GM21576 (cell line): ENCODE measurements at regions not wholly inside any gene's neighbourhood (a gene's known extent, or its start where the extent isn't known, plus 50 kb on each side); places are given as distances from the start of the nearest gene placed in this dataset.
"Not testable (repeated sequence)": the region's sequence is repeated elsewhere in the genome, so short reads cannot be mapped to it uniquely, and the experiment has no call there.

Source experiments
- ATAC-seq: cut with Tn5 transposase; IDR thresholded peaks from one replicate; pipeline ENCODE4 v1.9.1; 2021; ENCODE audit warnings: mild to moderate bottlenecking, moderate library complexity; ENCODE audit not compliant: unreplicated experiment

- no peak for ATAC-seq
These were observed 81.7 kb downstream of the IER5 start for GRCh38 chr1:181170194-181170593.

GRCh38 chr1:181172082-181172481 is 83.6 kb downstream of the IER5 start:
- no peak for ATAC-seq

- ATAC-seq: no peak
These were observed 85.4 kb downstream of the IER5 start for GRCh38 chr1:181173761-181174447.

- no peak for ATAC-seq
These were observed 86.4 kb downstream of the IER5 start for GRCh38 chr1:181174861-181175260.

- no peak for ATAC-seq
These were observed 86.9 kb downstream of the IER5 start for GRCh38 chr1:181175356-181175910.

GRCh38 chr1:181175955-181176354 is 87.5 kb downstream of the IER5 start:
- no peak for ATAC-seq

GRCh38 chr1:181178241-181178879 is 89.9 kb downstream of the IER5 start:
- ATAC-seq: no peak

- ATAC-seq: no peak
These were observed 90.9 kb downstream of the IER5 start for GRCh38 chr1:181179279-181179986.

- ATAC-seq: no peak
These were observed 91.5 kb downstream of the IER5 start for GRCh38 chr1:181179987-181180365.

GRCh38 chr1:181180407-181181031 is 92.0 kb downstream of the IER5 start:
- no peak for ATAC-seq

- ATAC-seq: no peak
These were observed 93.5 kb downstream of the IER5 start for GRCh38 chr1:181181792-181182585.

- no peak for ATAC-seq
These were observed 96.1 kb downstream of the IER5 start for GRCh38 chr1:181184621-181185020.

GRCh38 chr1:181185461-181185860 is 97.0 kb downstream of the IER5 start:
- ATAC-seq: no peak

- ATAC-seq: not testable (repeated sequence)
These were observed 97.6 kb downstream of the IER5 start for GRCh38 chr1:181186133-181186532.

- no peak for ATAC-seq
These were observed 99.0 kb downstream of the IER5 start for GRCh38 chr1:181187337-181188126.

- no peak for ATAC-seq
These were observed 100.7 kb downstream of the IER5 start for GRCh38 chr1:181189245-181189644.

- no peak for ATAC-seq
These were observed 101.3 kb downstream of the IER5 start for GRCh38 chr1:181189691-181190363.

GRCh38 chr1:181190364-181191035 is 102.0 kb downstream of the IER5 start:
- ATAC-seq: no peak
